Fibroblast of skin of right biceps (primary cell): ENCODE measurements at regions not wholly inside any gene's neighbourhood (a gene's known extent, or its start where the extent isn't known, plus 50 kb on each side); places are given as distances from the start of the nearest gene placed in this dataset.
"Not testable (repeated sequence)": the region's sequence is repeated elsewhere in the genome, so short reads cannot be mapped to it uniquely, and the experiment has no call there.

Source experiments
- DNase-seq: peaks from one replicate; pipeline ENCODE4 v3.0.0-alpha.2; 2013

DNA sequence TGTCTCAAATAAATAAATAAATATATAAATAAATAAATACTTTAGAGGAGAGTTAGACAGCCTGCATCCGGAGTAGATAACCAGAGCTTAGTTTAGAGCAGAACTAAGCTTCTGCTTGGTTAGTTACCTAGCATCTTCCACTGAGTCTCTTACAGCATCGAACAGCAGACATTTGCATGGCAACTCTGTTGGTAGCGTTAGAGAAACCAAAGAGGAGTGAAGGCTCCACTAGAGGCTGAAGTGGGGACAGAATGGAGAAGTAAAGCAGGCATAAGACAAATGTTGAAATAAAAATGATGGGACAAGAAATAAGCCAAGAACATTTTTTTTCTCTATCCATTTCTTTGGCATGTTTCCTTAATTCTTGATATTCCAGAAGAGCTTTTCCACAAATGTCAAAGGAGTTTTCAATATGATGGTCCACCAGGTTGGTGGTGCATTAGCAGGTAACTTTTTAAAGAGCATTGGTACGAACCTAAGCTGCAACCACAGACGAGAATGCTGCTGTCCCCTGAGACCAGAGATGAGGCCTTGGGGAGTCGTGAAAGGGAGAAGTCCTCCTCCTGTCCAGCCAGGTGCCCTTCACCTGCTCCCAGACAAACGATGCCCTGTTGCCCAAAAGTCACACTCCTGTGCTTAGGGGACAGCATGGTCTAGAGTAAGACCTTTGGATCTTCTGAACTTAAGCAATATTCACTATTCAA, 438.3 kb downstream of the DIRAS2 start:
- DNase-seq = no peak

DNA sequence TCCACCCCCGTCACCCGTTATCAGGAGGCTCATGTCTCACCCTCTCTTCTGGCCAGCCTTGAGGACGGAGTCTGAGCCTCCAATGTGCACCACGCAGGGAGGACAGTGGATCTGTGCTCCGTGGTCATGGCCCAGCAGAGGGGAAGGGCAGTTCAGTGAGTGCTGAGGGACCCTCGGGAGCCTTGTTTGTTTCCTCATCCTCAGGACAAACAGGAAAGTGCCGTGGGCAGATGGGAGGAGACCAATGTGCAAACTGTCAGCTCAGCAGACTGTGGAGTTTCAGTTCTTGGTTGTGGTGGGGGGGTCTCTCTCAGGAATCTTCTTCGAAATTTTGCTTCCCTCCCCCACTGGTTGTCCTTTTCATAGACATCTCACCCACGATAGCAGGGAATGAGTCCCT, 429.6 kb downstream of the DIRAS2 start:
- DNase-seq = not testable (repeated sequence)

DNA sequence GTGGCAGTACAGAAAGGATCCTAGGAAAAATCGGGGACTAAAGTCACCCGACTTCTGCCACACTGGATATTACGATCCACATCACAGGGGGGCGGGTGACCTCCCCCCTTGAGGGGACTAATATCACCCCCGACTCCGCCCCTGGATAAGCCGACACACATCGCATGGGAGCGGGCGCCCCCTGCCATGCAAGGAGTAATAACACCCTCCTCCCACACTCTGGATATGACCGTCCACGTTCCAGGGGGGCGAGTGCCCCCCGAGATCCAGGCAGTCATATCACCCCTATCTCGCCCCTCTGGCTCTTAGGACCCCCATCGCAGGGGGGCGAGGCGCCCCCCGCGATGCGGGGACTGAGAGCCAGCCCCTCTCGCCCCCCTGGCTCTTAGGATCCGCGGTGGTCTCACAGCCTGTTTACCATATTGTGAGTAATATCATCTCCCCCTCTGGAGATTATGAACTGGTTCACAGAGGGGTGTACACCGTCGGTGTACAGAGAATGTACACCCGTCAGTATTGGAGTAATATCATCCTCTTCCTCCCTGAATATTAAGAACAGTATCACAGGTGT, 423.0 kb downstream of the DIRAS2 start:
- no peak for DNase-seq

DNA sequence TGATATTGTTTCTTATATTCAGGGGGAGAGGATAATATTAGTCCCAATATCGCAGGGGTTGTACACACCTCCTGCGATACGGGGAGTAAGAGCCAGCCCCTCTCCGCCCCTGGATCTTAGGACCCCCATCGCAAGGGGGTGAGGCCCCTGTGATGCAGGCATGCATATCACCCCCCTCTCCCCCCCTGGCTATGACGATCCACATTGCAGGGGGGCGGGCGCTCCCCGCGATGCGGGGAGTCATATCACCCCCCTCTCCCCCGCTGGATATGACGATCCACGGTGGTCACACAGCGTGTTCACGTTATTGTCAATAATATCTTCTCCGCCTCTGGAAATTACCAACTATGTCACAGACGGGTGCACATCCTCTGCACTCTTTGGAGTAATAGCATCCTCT, 420.7 kb downstream of the DIRAS2 start:
- DNase-seq = not testable (repeated sequence)

DNA sequence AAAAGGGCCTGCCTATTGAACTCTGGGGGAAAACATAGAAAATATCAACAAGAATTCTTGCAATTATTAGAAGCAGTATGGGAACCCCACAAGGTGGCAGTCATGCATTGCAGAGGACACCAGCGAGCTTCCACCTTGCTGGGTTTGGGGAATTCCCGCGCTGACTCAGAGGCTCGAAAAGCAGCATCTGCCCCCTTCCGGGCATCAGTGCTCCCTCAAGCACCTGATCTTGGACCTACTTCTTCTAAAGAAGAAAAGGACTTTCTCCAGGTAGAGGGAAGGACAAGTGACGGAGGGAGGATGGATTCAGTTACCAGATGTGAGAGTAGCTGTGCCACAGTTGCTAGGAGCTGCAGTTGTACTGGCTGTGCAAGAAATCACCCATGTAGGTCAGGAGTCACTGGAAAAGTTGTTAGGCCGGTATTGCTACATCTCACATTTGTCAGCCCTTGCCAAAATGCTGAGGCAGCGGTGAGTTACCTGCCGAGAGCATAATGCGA, 415.7 kb downstream of the DIRAS2 start:
- peak; percentile 33 for DNase-seq

DNA sequence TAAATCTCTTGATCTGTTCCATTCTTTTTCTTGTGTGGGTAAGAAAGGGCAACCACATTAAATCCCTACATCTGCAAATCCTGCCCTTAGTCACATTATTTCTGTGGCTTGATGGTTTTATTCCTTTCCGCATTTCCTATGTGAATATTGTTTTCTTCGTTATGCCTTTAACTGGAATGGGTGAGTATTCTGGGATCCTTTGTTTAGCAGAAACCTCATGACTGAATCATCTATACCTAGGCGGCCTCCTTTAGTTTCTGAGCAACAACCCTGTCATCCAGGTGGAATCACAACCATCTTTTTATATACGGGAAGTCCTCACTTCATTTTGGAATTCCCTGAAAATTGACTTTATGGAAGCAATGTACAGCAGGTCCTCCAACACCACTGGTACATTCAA, 409.5 kb downstream of the DIRAS2 start:
- not testable (repeated sequence) for DNase-seq

DNA sequence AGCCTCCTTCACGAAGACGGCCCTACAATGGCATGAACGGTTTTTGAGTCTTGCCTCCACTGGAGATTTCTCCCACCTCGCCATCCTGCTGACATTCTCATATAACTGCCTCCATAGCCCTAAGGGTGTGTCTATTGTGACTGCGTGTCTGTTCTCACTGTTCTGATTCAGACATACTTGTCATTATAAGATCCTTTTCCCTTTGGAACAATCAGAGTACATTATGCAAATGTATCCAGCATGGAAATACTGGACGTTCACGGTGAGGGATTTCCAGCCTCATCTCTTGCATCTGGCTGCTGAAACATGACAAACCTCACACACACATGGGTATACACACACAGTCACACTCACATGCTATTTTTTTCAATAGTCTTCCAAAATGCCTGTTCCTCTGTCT, 402.1 kb downstream of the DIRAS2 start:
- DNase-seq = no peak

DNA sequence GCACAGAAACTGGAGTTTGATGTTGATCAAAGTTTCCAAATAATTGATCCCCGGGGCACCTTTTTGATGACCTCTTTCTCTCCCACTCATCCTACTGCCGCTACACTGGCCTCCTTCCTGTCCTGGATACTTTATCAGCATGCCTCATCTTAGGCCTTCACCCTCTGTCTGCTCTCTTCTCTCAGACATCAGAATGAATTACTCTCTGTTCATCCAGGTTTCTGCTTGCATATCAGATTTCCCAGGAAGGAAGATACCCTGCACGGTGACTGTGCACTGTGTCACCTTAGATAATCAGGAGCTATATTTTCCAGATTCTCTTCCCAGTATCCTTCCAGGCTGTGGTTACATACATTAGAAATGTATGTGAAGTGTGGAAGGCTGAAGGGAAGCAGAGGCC, 397.0 kb downstream of the DIRAS2 start:
- DNase-seq = no peak

DNA sequence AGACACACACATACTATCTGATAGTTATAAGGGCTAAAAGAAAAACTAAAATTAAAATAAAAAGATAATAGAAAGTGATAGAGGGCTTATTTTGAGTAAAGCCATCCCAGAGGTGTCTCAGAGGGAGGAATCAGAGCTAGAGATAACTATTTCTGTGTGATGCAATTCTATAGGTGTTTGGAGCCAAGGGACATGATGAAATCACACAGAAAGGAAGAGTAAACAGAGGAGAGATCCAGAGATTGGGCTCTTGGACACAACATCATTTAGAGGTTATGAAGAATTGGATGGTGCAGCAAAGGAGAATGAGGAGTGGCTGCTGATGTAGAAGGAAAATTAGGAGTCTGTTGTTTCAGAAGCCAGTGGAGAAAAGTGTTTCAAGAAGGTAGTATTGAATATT, 393.5 kb downstream of the DIRAS2 start:
- DNase-seq = no peak

DNA sequence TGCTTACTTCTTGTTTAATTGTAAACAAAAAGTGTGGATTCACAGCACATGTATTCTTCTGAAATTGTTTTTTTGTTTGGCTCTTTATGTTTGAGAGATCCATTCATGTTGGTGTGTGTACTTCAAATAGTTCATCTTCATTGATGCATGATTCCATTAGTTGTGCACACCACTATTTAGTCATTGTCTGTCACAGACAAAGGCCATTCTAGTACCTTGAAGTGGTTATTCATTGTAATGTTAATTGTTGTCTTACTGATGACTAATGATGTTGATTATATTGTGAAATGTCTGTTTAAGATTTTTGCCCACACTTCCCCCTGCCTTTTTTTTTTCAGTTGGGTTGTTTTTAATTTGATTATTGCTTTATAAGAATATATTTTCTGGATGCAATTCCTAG, 391.3 kb downstream of the DIRAS2 start:
- no peak for DNase-seq

DNA sequence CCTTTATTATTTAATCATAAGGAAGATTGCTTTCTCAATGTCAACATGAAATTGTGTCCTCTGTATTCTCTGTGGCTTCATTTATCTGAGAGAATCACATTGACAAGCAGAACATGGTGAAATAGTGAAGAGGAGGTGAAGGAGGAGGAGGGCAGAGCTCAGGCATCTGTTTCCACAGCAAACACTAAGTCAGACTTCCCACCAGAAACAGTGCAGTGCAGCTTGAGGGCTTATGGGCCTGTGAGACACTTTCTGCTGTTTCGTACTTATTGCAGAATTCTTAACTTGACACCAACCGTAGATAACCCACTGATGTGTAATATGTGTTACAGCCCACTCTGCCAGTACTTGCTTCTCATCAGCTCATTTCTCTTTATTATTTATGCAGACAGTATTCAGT, 386.3 kb downstream of the DIRAS2 start:
- no peak for DNase-seq

DNA sequence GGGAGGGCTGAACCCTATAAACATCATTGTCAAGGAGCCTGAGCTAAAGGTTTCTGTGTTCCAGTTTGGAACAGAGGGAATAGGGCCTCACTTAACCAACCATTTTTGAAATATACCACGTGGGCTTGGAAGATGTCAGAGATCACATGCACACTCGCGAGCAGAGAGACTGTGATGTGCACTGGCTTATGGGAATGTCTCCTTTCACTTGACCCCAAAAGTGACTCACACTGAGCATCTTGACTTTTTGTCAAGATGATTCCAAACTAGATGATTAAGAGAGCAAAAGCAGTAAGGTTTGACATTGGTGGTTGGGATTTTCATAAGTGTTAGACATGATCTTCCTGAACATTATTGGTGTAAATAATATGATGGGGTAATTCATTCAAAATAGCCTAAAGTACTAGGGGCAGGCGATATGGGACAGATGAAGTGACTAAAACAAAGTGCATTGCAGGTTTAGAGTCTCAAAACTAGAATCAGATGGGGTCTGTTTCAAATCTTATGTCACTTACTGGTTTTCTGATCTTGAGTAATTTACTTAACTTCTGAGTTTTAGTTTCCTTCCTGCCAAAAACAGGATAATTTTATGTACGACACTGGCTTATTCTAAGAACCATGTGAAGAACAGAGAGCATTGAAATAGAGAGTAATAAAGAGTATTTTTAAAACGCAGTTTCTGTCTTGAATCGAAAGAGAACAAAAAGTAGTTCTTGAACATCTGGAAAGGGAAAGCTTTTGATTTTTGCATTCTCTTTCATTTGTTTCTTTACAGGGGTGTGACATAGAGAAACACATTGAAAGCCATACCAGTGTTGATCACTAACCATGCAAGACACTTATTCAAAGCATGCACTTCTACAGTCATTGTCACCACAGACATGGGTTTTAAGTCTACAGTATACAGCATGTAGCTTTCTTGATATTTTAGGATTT, 383.0 kb downstream of the DIRAS2 start:
- DNase-seq = no peak

DNA sequence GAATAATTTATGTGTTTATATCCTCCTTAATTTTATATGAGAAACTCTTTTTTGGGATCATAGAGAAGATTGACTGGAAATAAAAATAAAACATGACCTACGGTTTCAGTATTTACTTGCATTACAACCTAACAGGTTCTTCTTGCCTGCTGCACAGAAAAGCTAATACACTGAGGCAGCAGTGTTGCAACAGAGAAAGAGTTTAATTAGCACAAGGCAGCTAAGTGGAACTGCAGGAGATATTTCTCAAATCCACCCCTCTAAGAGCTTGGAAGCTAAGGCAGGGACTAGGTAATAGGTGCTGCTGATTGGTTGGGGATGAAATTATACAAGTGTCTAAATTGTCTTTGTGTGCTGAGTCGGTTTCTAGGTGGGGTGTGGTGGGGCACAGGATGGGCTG, 380.9 kb downstream of the DIRAS2 start:
- no peak for DNase-seq

DNA sequence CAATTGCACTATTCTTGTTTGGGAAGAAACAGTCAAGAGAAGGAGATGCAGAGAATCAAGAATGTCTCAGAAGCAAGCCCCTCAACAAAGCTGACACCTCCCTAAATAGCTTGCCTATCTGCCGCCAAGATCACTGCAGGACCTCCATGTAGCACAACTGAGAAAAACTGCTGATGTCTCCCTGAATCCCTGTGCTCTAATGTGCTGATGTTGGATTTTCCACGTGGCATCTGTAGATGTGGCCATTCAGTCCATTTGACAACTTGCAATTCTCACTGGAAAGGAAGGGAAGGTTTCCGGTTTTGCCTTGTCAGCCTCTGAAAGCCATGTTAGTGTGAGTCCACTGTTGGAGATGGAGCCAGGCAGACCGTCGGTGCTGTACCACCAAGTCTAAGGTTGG, 374.0 kb downstream of the DIRAS2 start:
- no peak for DNase-seq

DNA sequence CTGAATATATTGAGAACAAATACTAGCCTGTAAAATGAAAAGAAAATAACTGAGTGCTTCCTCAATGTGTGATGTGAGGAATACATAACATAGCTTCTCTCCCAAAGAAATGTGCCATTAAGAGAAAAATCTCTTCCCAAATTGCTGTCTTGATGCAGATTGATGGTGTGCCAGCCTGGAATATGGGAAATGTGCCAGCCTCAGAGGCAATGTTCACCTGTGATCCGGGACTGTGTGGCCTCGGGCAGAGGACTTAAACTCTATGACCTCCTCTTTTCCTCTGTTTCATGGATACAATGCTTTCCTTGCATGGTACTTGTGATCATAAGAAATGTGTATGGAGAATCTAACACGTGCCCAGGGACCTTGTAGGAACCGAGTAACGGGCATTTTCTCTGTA, 370.9 kb downstream of the DIRAS2 start:
- no peak for DNase-seq

DNA sequence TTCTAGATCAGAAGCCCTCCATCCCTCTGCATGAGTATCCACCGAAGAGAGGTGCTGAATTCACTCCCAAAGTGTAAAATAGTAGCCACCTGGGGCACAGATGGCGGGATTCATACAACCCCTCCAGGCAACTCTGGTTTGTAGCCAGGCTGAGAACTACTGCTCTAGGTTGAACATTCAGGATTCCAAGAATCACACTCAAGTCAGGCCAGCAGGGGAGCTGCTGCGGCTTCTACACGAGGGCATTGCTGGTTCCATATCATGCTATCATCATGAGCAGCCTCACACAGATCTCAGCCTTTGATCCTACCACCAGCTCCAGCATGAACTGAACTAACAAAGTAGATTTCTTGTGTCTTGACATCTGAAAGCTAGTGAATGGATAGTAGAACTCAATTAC, 367.9 kb downstream of the DIRAS2 start:
- no peak for DNase-seq

DNA sequence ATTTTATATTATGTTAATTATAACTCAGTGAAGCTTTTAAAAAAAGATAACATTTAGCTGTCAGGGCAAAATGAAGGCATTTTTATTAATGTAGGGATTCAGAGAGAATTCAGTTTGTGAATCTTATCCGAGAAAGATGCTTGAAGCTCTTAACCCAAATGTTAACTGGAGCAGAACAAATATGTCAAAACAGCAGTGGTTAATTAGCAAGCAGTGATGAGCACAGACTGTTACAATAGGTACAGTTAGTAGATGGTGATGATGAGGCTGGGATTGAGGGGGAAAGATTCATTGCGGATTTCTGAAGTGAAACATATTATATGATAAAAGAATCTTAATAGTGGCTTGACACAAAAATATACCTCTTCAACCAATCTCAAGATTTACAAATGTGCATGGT, 356.7 kb downstream of the DIRAS2 start:
- DNase-seq = no peak

DNA sequence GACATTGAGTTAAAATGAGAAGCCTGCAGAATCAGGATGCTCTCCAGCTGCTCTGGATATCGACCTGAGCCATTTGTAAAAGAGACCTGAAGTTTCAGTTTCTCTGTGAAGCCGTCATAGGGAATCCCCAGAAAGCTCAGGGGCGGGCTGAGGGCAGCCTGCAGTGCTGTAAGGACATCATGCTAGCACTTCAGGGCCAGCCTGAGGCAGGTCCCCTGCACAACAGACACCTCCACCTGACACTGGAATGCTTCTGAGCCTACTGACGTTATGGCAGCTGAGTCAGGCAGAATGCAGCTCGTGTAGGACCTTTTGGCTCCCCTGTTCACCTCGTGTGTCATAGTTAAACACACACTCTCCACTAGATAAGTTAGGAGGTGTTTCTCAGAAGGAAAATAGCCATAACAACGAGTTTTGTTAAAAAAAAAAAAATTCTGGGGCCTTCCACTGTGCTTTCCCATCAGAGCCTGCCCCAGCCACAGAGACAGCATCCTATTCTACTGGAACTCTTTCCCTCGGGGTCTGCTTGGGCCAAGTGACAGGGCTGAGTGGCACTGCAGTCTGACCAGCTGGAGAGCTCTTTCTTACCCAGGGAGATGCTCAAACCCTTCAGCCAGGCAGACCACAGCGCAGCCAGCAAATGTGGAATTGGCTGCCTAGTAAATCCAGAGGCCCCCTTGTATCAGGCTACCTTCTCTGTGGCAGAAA, 354.9 kb downstream of the DIRAS2 start:
- no peak for DNase-seq

DNA sequence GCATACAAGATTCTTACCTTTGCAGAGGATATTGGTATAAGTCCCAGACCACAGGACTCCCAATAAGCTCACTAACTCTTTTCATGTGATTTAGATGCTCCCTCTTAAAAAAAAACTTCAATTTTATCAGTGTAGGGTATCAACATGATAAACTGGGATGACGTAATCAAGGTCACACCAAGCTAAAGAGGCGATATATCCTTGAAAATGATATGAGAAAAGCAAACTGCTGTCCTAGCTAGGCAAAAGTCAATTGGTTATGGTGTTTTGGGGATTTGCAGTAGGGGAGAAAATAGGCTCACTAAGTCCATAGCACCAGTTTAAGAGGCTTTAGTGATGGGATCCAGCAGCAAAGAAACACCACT, 354.4 kb downstream of the DIRAS2 start:
- DNase-seq = no peak

DNA sequence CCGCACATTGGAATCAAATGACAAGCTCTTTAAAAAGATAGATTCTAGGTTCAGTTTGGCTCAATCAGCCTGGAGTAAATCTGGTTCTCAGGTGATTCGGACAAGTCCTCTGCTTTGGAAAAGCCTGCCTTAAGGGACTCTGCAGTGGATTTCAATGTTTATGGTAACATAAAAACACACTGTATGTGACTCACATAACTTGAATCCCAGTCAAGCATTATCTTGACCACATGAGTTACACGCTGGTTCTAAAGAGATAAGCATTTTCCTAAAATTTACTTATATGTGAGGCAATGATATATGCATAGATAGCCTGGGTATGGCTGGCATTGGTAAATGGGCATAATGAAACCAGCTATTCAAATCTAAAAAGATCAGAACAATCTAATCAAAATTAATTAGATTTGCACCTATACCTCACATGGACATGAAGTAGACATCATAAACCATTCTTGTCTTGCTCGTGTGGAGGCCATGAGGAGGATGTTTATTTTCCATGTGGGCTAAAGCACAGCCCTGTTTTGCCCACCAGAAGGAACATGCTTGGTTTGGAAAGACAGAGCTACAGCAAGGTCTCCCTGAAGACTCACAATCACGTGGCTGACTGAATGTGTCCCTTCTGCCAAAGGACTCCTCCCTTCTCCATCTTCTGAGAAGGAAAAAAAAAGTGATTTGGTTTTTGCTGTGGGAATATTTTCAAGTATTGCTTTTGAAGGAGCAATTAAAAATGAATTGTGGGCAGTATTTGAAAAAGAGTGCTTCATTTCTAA, 351.7 kb downstream of the DIRAS2 start:
- DNase-seq = no peak

DNA sequence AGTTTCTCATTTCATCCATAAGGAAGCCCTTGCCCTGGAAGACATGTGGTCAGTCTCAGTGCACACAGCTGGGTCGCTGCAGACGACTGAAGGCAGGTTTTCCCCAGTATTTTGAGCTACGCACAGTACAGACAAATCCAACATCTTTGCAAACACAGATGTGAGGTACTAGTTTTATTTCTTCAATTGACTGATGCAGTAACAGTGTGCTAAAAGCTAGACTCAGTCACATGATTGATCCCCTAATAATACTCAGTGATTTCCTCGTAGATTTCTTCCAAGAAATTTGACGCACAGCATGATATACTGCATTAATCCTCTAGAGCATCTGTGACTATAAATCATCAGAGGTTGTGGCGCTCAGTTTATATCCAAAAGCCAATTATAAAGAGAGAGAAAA, 346.1 kb downstream of the DIRAS2 start:
- DNase-seq = no peak

DNA sequence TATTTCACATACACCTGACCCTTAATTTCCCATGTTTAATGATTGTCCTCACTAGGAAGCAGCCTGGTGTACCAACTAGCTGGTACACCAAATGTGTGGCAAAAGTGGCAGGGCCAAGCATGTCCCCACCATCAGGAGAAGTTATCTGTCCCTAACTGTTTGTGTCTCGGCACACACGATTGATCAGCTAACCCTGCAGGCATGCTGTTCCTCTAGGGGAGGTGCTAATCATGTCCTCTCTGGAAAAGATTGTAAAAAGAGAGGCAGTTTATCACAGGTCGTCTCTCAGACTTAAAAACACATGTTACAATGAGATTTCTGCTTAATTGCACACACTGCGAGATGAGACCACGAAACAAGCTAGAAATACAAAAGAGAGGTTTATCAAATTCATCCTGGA, 342.7 kb downstream of the DIRAS2 start:
- DNase-seq = no peak
